ENCODE measurements at regions not wholly inside any gene's neighbourhood (a gene's known extent, or its start where the extent isn't known, plus 50 kb on each side); places are given as distances from the start of the nearest gene placed in this dataset.

- Histone ChIP-seq H3K4me1 (no peaks in the 10 kb centered on the region), H3K9me3 (no peaks in the 10 kb centered on the region), H3K4me3 (no peak overlapping the region), H3K27ac (no peak overlapping the region), H3K36me3 (ENCODE audit: low read depth, missing control alignments) (no peaks in the 10 kb centered on the region), H3K27me3 (no peaks in the 10 kb centered on the region)
- TF ChIP-seq POLR2A (IDR thresholded peaks at IDR 0.05) (no peak), CTCF (IDR thresholded peaks at IDR 0.05) (no peak)
- intact Hi-C loops (cut with DNase I; ENCODE audit: low total_unique reads), result no loop called here
- no peak for DNase-seq
- 58 to 68% methylated on average over 2 to 3 of the region's 3 CpGs for WGBS, 2 donors
Observed at GRCh38 chr14:105783707-105784106, 257.3 kb downstream of the TMEM121 start.

GRCh38 chr14:105793836-105794235 lies 267.5 kb downstream of the TMEM121 start:
- no peak overlapping the region for H3K27ac ChIP-seq
- H3K4me1 ChIP-seq, result no peaks in the 10 kb centered on the region
- H3K9me3 ChIP-seq, result no peaks in the 10 kb centered on the region
- H3K27me3 ChIP-seq, result no peaks in the 10 kb centered on the region
- DNase-seq, result no peak
- TF ChIP-seq CTCF (IDR thresholded peaks at IDR 0.05) (no peak), POLR2A (IDR thresholded peaks at IDR 0.05) (no peak)
- no peaks in the 10 kb centered on the region for H3K36me3 ChIP-seq (ENCODE audit: low read depth, missing control alignments)
- intact Hi-C loops (cut with DNase I; ENCODE audit: low total_unique reads), result no loop called here
- 70 to 91% methylated on average over 4 of the region's 4 CpGs for WGBS, 2 donors
- H3K4me3 ChIP-seq, result no peak overlapping the region

- Histone ChIP-seq H3K27me3 (no peaks in the 10 kb centered on the region), H3K4me1 (no peaks in the 10 kb centered on the region), H3K36me3 (ENCODE audit: low read depth, missing control alignments) (no peaks in the 10 kb centered on the region), H3K4me3 (no peak overlapping the region), H3K27ac (no peak overlapping the region), H3K9me3 (no peaks in the 10 kb centered on the region)
- WGBS, 2 donors, result 81 to 83% methylated on average over 1 of the region's 1 CpG
- intact Hi-C loops (cut with DNase I; ENCODE audit: low total_unique reads), result no loop called here
- DNase-seq, result no peak
- TF ChIP-seq POLR2A (IDR thresholded peaks at IDR 0.05), result no peak
- TF ChIP-seq CTCF (IDR thresholded peaks at IDR 0.05), result no peak
Observed at GRCh38 chr14:105797546-105797945, 271.2 kb downstream of the TMEM121 start.

GRCh38 chr14:105805701-105806100 lies 279.3 kb downstream of the TMEM121 start:
- Histone ChIP-seq H3K36me3 (ENCODE audit: low read depth, missing control alignments) (no peaks in the 10 kb centered on the region), H3K27ac (no peak overlapping the region), H3K4me3 (no peak overlapping the region), H3K27me3 (no peaks in the 10 kb centered on the region), H3K4me1 (no peaks in the 10 kb centered on the region), H3K9me3 (no peaks in the 10 kb centered on the region)
- DNase-seq, result no peak
- TF ChIP-seq CTCF (IDR thresholded peaks at IDR 0.05), result no peak
- TF ChIP-seq POLR2A (IDR thresholded peaks at IDR 0.05), result no peak
- intact Hi-C loops (cut with DNase I; ENCODE audit: low total_unique reads), result no loop called here

- WGBS, 2 donors, result 58 to 66% methylated on average over 3 of the region's 3 CpGs
- no peak for DNase-seq
- Histone ChIP-seq H3K9me3 (no peaks in the 10 kb centered on the region), H3K27me3 (no peaks in the 10 kb centered on the region), H3K36me3 (ENCODE audit: low read depth, missing control alignments) (no peaks in the 10 kb centered on the region), H3K4me1 (no peaks in the 10 kb centered on the region), H3K4me3 (no peak overlapping the region), H3K27ac (no peak overlapping the region)
- no peak for TF ChIP-seq POLR2A (IDR thresholded peaks at IDR 0.05)
- TF ChIP-seq CTCF (IDR thresholded peaks at IDR 0.05), result no peak
- intact Hi-C loops (cut with DNase I; ENCODE audit: low total_unique reads), result no loop called here
Observed at GRCh38 chr14:105806568-105806967, 280.2 kb downstream of the TMEM121 start.

Data from testis (tissue), 2 donors.